Loucy (cell line): ENCODE measurements at regions not wholly inside any gene's neighbourhood (a gene's known extent, or its start where the extent isn't known, plus 50 kb on each side); places are given as distances from the start of the nearest gene placed in this dataset.

Experiments
- H2AFZ ChIP-seq: fragments of 200-600 bp; sonication (generic); 2 replicates; pipeline ENCODE4 v1.6.0; 2016; ENCODE audit warnings: antibody characterized with exemption, mild to moderate bottlenecking, low read length, moderate library complexity
- H3F3A ChIP-seq: fragments of 200-600 bp; 2 replicates; pipeline ENCODE4 v1.6.0; 2016; ENCODE audit warnings: antibody characterized with exemption, low read depth, mild to moderate bottlenecking
- H3K27me3 ChIP-seq: fragments of 200-600 bp; sonication (generic); 2 replicates; pipeline ENCODE4 v1.6.1; 2014; ENCODE audit warnings: low read length, mild to moderate bottlenecking; ENCODE audit not compliant: insufficient read depth, poor library complexity, severe bottlenecking
- H3K36me3 ChIP-seq: fragments of 200-600 bp; sonication (generic); 2 replicates; pipeline ENCODE4 v1.6.1; 2016; ENCODE audit warnings: low read length; ENCODE audit not compliant: insufficient read depth
- H3K4me1 ChIP-seq: fragments of 200-600 bp; sonication (generic); 2 replicates; pipeline ENCODE4 v1.5.1; 2014; ENCODE audit warnings: low read length, mild to moderate bottlenecking; ENCODE audit not compliant: insufficient read depth, poor library complexity, severe bottlenecking
- H3K4me2 ChIP-seq: fragments of 200-600 bp; sonication (generic); 2 replicates; pipeline ENCODE4 v1.6.0; 2014; ENCODE audit warnings: antibody characterized with exemption, low read length, low read depth, mild to moderate bottlenecking; ENCODE audit not compliant: poor library complexity, severe bottlenecking
- H3K4me3 ChIP-seq: fragments of 200-600 bp; sonication (generic); 2 replicates; pipeline ENCODE4 v1.5.1; 2014; ENCODE audit warnings: low read length, mild to moderate bottlenecking, mixed read lengths; ENCODE audit not compliant: poor library complexity, severe bottlenecking
- H3K79me2 ChIP-seq: fragments of 200-600 bp; sonication (generic); 2 replicates; pipeline ENCODE4 v1.6.1; 2014; ENCODE audit warnings: low read length; ENCODE audit not compliant: insufficient read depth
- H3K9ac ChIP-seq: fragments of 200-600 bp; sonication (generic); 2 replicates; pipeline ENCODE4 v1.6.0; 2014; ENCODE audit warnings: mild to moderate bottlenecking, low read depth, low read length, moderate library complexity; ENCODE audit not compliant: poor library complexity, severe bottlenecking
- H3K9me2 ChIP-seq: fragments of 200-600 bp; sonication (generic); replicated peaks from 2 replicates; pipeline ENCODE4 v1.6.1; 2016; ENCODE audit warnings: low read depth, low read length, mixed read lengths
- H3K9me3 ChIP-seq: fragments of 200-600 bp; sonication (generic); 2 replicates; pipeline ENCODE4 v1.6.1; 2014; ENCODE audit warnings: mild to moderate bottlenecking, antibody characterized with exemption, low read length, low read depth; ENCODE audit not compliant: insufficient read depth
- H4K20me1 ChIP-seq: fragments of 200-600 bp; sonication (generic); 2 replicates; pipeline ENCODE4 v1.6.0; 2014; ENCODE audit warnings: antibody characterized with exemption, low read length, mild to moderate bottlenecking; ENCODE audit not compliant: insufficient read depth, poor library complexity, severe bottlenecking
- EZH2phosphoT487 ChIP-seq: fragments of 200-600 bp; IDR thresholded peaks from 2 replicates; pipeline ENCODE4 v1.6.1; 2018; ENCODE audit warnings: antibody characterized with exemption, mild to moderate bottlenecking, moderate library complexity, borderline replicate concordance
- TF ChIP-seq, protein P1 (sequence below): fragments of 200-600 bp; sonication (generic); conservative IDR thresholded peaks from 2 replicates; pipeline ENCODE4 v1.5.1; 2014; ENCODE audit warnings: mild to moderate bottlenecking, antibody characterized with exemption, low read length

DNA sequence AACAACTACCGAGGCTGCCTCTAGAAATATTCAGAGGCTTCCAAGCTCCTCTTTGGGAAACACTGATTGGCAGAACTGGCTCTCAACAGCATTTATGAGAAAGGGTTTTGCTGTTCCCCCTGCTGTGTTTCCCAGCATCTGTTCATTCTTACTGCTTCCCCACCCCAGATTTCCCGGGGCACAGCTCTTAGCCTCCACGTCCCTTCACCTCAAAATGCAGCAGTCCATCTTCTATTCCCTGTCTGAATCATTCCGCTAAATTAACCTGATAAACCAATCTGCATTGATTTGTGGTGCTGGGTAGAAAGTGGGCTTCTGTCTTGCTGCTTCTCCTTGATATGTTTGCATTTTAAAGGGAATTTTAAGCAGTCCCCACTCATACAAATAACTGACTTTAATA is 67.4 kb downstream of the PLK2 start:
- Histone ChIP-seq H4K20me1 (no peaks in the 10 kb centered on the region), H3K79me2 (no peaks in the 10 kb centered on the region), H3K27me3 (no peaks in the 10 kb centered on the region), H3K4me2 (no peak overlapping the region), H3K36me3 (no peaks in the 10 kb centered on the region), H3K4me1 (peaks cover 4% of the 10 kb centered on the region), H3F3A (no peaks in the 10 kb centered on the region), H2AFZ (no peak overlapping the region), H3K9me2 (no peaks in the 10 kb centered on the region), H3K4me3 (no peak overlapping the region), H3K9ac (no peak overlapping the region), H3K9me3 (no peaks in the 10 kb centered on the region)
- TF ChIP-seq, protein P1, sequence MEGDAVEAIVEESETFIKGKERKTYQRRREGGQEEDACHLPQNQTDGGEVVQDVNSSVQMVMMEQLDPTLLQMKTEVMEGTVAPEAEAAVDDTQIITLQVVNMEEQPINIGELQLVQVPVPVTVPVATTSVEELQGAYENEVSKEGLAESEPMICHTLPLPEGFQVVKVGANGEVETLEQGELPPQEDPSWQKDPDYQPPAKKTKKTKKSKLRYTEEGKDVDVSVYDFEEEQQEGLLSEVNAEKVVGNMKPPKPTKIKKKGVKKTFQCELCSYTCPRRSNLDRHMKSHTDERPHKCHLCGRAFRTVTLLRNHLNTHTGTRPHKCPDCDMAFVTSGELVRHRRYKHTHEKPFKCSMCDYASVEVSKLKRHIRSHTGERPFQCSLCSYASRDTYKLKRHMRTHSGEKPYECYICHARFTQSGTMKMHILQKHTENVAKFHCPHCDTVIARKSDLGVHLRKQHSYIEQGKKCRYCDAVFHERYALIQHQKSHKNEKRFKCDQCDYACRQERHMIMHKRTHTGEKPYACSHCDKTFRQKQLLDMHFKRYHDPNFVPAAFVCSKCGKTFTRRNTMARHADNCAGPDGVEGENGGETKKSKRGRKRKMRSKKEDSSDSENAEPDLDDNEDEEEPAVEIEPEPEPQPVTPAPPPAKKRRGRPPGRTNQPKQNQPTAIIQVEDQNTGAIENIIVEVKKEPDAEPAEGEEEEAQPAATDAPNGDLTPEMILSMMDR: no peak
- TF ChIP-seq EZH2phosphoT487: no peak

GRCh38 chr5:58383448-58383847 is 76.4 kb downstream of the PLK2 start:
- no peaks in the 10 kb centered on the region for H3F3A ChIP-seq
- H3K4me2 ChIP-seq: no peak overlapping the region
- no peak overlapping the region for H2AFZ ChIP-seq
- no peaks in the 10 kb centered on the region for H3K4me1 ChIP-seq
- no peaks in the 10 kb centered on the region for H3K36me3 ChIP-seq
- H3K4me3 ChIP-seq: no peak overlapping the region
- no peaks in the 10 kb centered on the region for H3K27me3 ChIP-seq
- H3K9me2 ChIP-seq: no peaks in the 10 kb centered on the region
- H4K20me1 ChIP-seq: no peaks in the 10 kb centered on the region
- TF ChIP-seq, protein P1: no peak
- no peak for TF ChIP-seq EZH2phosphoT487
- no peak overlapping the region for H3K9ac ChIP-seq
- H3K79me2 ChIP-seq: no peaks in the 10 kb centered on the region
- H3K9me3 ChIP-seq: peaks cover 23% of the 10 kb centered on the region

- no peaks in the 10 kb centered on the region for H3K4me1 ChIP-seq
- H2AFZ ChIP-seq: no peak overlapping the region
- H3K27me3 ChIP-seq: no peaks in the 10 kb centered on the region
- H3K79me2 ChIP-seq: no peaks in the 10 kb centered on the region
- no peaks in the 10 kb centered on the region for H3K9me2 ChIP-seq
- no peak overlapping the region for H3K9ac ChIP-seq
- H3F3A ChIP-seq: no peaks in the 10 kb centered on the region
- no peak overlapping the region for H3K4me2 ChIP-seq
- no peaks in the 10 kb centered on the region for H3K36me3 ChIP-seq
- TF ChIP-seq, protein P1: no peak
- no peak for TF ChIP-seq EZH2phosphoT487
- H3K9me3 ChIP-seq: peaks cover 23% of the 10 kb centered on the region
- H3K4me3 ChIP-seq: no peak overlapping the region
- no peaks in the 10 kb centered on the region for H4K20me1 ChIP-seq
Measured at GRCh38 chr5:58382131-58382534, 77.8 kb downstream of the PLK2 start.
